Neural cell (in vitro differentiated cells): ENCODE measurements at regions not wholly inside any gene's neighbourhood (a gene's known extent, or its start where the extent isn't known, plus 50 kb on each side); places are given as distances from the start of the nearest gene placed in this dataset.

Source experiments
- H2AFZ ChIP-seq: fragments of 200-600, 300-800 bp; sonication (generic), shearing (Covaris generic); 2 replicates; pipeline ENCODE4 v1.6.0; 2014; ENCODE audit warnings: low read depth, mild to moderate bottlenecking, antibody characterized with exemption, low read length, moderate library complexity
- H3F3A ChIP-seq: fragments of 200-600 bp; shearing (Covaris generic); 2 replicates; pipeline ENCODE4 v1.6.1; 2016; ENCODE audit warnings: mild to moderate bottlenecking, moderate library complexity, mixed read lengths, antibody characterized with exemption, low read length; ENCODE audit not compliant: insufficient read depth, poor library complexity, severe bottlenecking
- H3K27ac ChIP-seq: fragments of 200-600, 300-800 bp; sonication (generic), shearing (Covaris generic); 2 replicates; pipeline ENCODE4 v1.5.1; 2014; ENCODE audit warnings: mild to moderate bottlenecking, low read length, moderate library complexity
- H3K27me3 ChIP-seq: fragments of 300-800, 200-600 bp; sonication (generic), shearing (Covaris generic); 2 replicates; pipeline ENCODE4 v1.6.0; 2014; ENCODE audit warnings: mild to moderate bottlenecking, low read depth, low read length, moderate library complexity; ENCODE audit not compliant: insufficient read depth
- H3K36me3 ChIP-seq: fragments of 300-800, 200-600 bp; sonication (generic), shearing (Covaris generic); 2 replicates; pipeline ENCODE4 v1.5.1; 2014; ENCODE audit warnings: mild to moderate bottlenecking, antibody characterized with exemption, low read length, moderate library complexity; ENCODE audit not compliant: insufficient read depth
- H3K4me2 ChIP-seq: fragments of 300-800, 200-600 bp; sonication (generic), shearing (Covaris generic); 2 replicates; pipeline ENCODE4 v1.6.0; 2014; ENCODE audit warnings: mild to moderate bottlenecking, low read length
- H3K4me3 ChIP-seq: fragments of 300-800, 200-600 bp; sonication (generic), shearing (Covaris generic); 2 replicates; pipeline ENCODE4 v1.5.1; 2014; ENCODE audit warnings: mild to moderate bottlenecking, low read length, moderate library complexity
- H3K79me2 ChIP-seq: fragments of 200-600 bp; shearing (Covaris generic); replicated peaks from 2 replicates; pipeline ENCODE4 v1.6.0; 2014; ENCODE audit warnings: mild to moderate bottlenecking, low read length, moderate library complexity; ENCODE audit not compliant: insufficient read depth
- H3K9ac ChIP-seq: fragments of 300-800, 200-600 bp; sonication (generic), shearing (Covaris generic); 2 replicates; pipeline ENCODE4 v1.6.1; 2016; ENCODE audit warnings: mild to moderate bottlenecking, low read length, mixed read lengths
- H3K9me2 ChIP-seq: fragments of 200-600 bp; shearing (Covaris generic); 2 replicates; pipeline ENCODE4 v1.6.1; 2016; ENCODE audit warnings: mild to moderate bottlenecking, low read length, mixed read lengths; ENCODE audit not compliant: insufficient read depth
- H3K9me3 ChIP-seq: fragments of 200-600, 300-800 bp; sonication (generic), shearing (Covaris generic); 2 replicates; pipeline ENCODE4 v1.6.1; 2016; ENCODE audit warnings: mild to moderate bottlenecking, mixed run types, low read length, moderate library complexity, mixed read lengths
- H4K20me1 ChIP-seq: fragments of 200-600 bp; shearing (Covaris generic); 2 replicates; pipeline ENCODE4 v1.6.1; 2016; ENCODE audit warnings: mild to moderate bottlenecking, mixed run types; ENCODE audit not compliant: insufficient read depth
- EP300 ChIP-seq: fragments of 450-650 bp; conservative IDR thresholded peaks from 2 replicates; pipeline ENCODE4 v1.6.1; 2014; ENCODE audit warnings: antibody characterized with exemption, mild to moderate bottlenecking, moderate library complexity; ENCODE audit not compliant: poor library complexity, severe bottlenecking
- EZH2 ChIP-seq: fragments of 200-600, 300-800 bp; shearing (Covaris generic), sonication (generic); IDR thresholded peaks from 2 replicates; pipeline ENCODE4 v1.6.1; 2014; ENCODE audit warnings: antibody characterized with exemption, low read length, borderline replicate concordance, mild to moderate bottlenecking; ENCODE audit not compliant: insufficient read depth, poor library complexity, severe bottlenecking
- MXI1 ChIP-seq: fragments of 450-650 bp; conservative IDR thresholded peaks from 2 replicates; pipeline ENCODE4 v1.6.1; 2014; ENCODE audit warnings: antibody characterized with exemption, mild to moderate bottlenecking; ENCODE audit not compliant: poor library complexity, severe bottlenecking
- POLR2AphosphoS5 ChIP-seq: IDR thresholded peaks from 2 replicates; pipeline ENCODE4 v1.6.1; 2012
- RAD21 ChIP-seq: fragments of 450-650 bp; conservative IDR thresholded peaks from 2 replicates; pipeline ENCODE4 v1.6.1; 2014; ENCODE audit warnings: antibody characterized with exemption, mild to moderate bottlenecking, moderate library complexity
- REST ChIP-seq: IDR thresholded peaks from 2 replicates; pipeline ENCODE4 v1.6.1; 2012; ENCODE audit warnings: borderline replicate concordance
- SMC3 ChIP-seq: fragments of 450-650 bp; conservative IDR thresholded peaks from 2 replicates; pipeline ENCODE4 v1.6.1; 2014; ENCODE audit warnings: antibody characterized with exemption, mild to moderate bottlenecking, moderate library complexity; ENCODE audit not compliant: poor library complexity
- TAF1 ChIP-seq: IDR thresholded peaks from 2 replicates; pipeline ENCODE4 v1.6.1; 2012; ENCODE audit warnings: low read depth
- TF ChIP-seq, protein P1 (sequence below): fragments of 450-650 bp; IDR thresholded peaks from 2 replicates; pipeline ENCODE4 v1.5.1; 2014; ENCODE audit warnings: antibody characterized with exemption, mild to moderate bottlenecking, moderate library complexity; ENCODE audit not compliant: poor library complexity, severe bottlenecking

DNA sequence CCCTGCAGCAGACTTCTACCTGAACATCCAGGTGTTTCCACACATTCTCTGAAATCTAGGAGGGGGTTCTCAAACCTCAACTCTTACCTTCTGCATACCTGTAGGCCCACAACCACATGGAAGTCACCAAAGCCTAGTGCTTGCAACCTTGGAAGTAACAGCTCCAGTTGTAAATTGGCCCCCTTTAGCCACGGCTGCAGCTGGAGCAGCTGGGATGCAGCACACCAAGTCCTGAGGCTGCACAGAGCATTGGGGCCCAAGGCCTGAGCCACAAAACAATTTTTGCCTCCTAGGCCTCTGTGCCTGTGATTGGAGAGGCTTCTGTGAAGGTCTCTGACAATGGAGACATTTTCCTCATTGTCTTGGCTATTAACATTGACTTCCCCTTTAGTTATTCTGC, 772.4 kb upstream of the INTU start:
- no peak overlapping the region for H2AFZ ChIP-seq
- no peaks in the 10 kb centered on the region for H3K27me3 ChIP-seq
- no peak overlapping the region for H3K27ac ChIP-seq
- H3K9me3 ChIP-seq, result no peaks in the 10 kb centered on the region
- H3K36me3 ChIP-seq, result no peaks in the 10 kb centered on the region
- H4K20me1 ChIP-seq, result no peaks in the 10 kb centered on the region
- H3F3A ChIP-seq, result no peaks in the 10 kb centered on the region
- no peak overlapping the region for H3K4me3 ChIP-seq
- H3K9me2 ChIP-seq, result no peaks in the 10 kb centered on the region
- no peak overlapping the region for H3K9ac ChIP-seq
- TF ChIP-seq POLR2AphosphoS5 (no peak), RAD21 (no peak), EP300 (no peak), EZH2 (no peak), TAF1 (no peak), SMC3 (no peak), MXI1 (no peak), REST (no peak)
- TF ChIP-seq, protein P1, sequence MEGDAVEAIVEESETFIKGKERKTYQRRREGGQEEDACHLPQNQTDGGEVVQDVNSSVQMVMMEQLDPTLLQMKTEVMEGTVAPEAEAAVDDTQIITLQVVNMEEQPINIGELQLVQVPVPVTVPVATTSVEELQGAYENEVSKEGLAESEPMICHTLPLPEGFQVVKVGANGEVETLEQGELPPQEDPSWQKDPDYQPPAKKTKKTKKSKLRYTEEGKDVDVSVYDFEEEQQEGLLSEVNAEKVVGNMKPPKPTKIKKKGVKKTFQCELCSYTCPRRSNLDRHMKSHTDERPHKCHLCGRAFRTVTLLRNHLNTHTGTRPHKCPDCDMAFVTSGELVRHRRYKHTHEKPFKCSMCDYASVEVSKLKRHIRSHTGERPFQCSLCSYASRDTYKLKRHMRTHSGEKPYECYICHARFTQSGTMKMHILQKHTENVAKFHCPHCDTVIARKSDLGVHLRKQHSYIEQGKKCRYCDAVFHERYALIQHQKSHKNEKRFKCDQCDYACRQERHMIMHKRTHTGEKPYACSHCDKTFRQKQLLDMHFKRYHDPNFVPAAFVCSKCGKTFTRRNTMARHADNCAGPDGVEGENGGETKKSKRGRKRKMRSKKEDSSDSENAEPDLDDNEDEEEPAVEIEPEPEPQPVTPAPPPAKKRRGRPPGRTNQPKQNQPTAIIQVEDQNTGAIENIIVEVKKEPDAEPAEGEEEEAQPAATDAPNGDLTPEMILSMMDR, result no peak
- no peak overlapping the region for H3K4me2 ChIP-seq
- no peaks in the 10 kb centered on the region for H3K79me2 ChIP-seq

DNA sequence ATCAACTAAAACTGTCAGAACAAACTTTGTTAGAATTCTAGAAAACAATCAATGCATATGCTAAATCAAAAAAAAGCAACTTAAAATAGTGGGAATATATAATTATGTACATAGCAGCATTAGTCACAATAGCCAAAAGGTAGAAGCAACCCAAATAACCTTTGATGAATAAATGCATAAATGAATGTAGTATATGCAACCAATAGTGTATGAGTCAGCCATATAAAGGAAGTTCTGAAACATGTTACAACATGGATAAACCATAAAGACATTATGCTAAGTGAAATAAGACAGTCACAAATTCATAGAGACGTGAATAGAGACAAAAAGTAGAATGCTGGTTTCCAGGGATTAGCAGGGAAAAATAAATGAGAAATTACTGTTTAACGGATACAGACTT, 762.8 kb upstream of the INTU start:
- Histone ChIP-seq H3K9me3 (no peaks in the 10 kb centered on the region), H3K27me3 (no peaks in the 10 kb centered on the region), H3K79me2 (no peaks in the 10 kb centered on the region), H2AFZ (no peak overlapping the region), H3K4me3 (no peak overlapping the region), H3K27ac (no peak overlapping the region), H3K36me3 (no peaks in the 10 kb centered on the region), H3K4me2 (no peak overlapping the region), H3K9ac (no peak overlapping the region), H3K9me2 (no peaks in the 10 kb centered on the region), H3F3A (no peaks in the 10 kb centered on the region), H4K20me1 (no peaks in the 10 kb centered on the region)
- TF ChIP-seq SMC3 (no peak), EZH2 (no peak), REST (no peak)
